IMR-90 (cell line): ENCODE measurements at regions not wholly inside any gene's neighbourhood (a gene's known extent, or its start where the extent isn't known, plus 50 kb on each side); places are given as distances from the start of the nearest gene placed in this dataset.

ENCODE experiments used
- ATAC-seq: fragments of 200-7000 bp; cut with Tn5 transposase; 2 replicates; pipeline ENCODE4 v1.9.1; 2020; ENCODE audit warnings: low read depth, mild to moderate bottlenecking, moderate library complexity
- BruUV-seq: library from RNA; stranded (reverse); fragments of 400-500 nt; replicated peaks from 2 replicates; lab custom pipeline; 2021; lab: Mats Ljungman, UMichigan
- CTCF ChIA-PET: fragments of 300-600 bp; formaldehyde crosslinking; extraction: SDS; loops from one replicate; lab custom pipeline; 2021; ENCODE audit warnings: antibody characterized with exemption; lab: Yijun Ruan, JAX
- POLR2A ChIA-PET: fragments of 300-600 bp; sonication (Branson Sonifier 250); formaldehyde crosslinking; loops from one replicate; lab custom pipeline; 2022; ENCODE audit warnings: antibody characterized with exemption; ENCODE audit not compliant: unreplicated experiment; lab: Charles Lee
- DNase-seq: peaks from one replicate; pipeline ENCODE4 v3.0.0; 2013
- H2AFZ ChIP-seq: replicated peaks from 2 replicates; pipeline ENCODE3; 2013; ENCODE audit warnings: low read length, mild to moderate bottlenecking; ENCODE audit not compliant: poor library complexity
- H2AK5ac ChIP-seq: 2 replicates; pipeline ENCODE4 v1.6.1; 2013; ENCODE audit warnings: low read depth, low read length, inconsistent platforms
- H2AK9ac ChIP-seq: replicated peaks from 2 replicates; pipeline ENCODE3; 2013; ENCODE audit warnings: mild to moderate bottlenecking, low read depth, low read length, moderate library complexity; ENCODE audit not compliant: poor library complexity
- H2BK120ac ChIP-seq: 2 replicates; pipeline ENCODE4 v1.6.1; 2013; ENCODE audit warnings: low read depth, low read length, inconsistent platforms
- H2BK15ac ChIP-seq: 3 replicates; pipeline ENCODE4 v1.6.1; 2013; ENCODE audit warnings: low read depth, low read length, inconsistent platforms
- H2BK20ac ChIP-seq: 2 replicates; pipeline ENCODE4 v1.6.1; 2013; ENCODE audit warnings: low read depth, mild to moderate bottlenecking, inconsistent platforms, low read length, moderate library complexity
- H2BK5ac ChIP-seq: 2 replicates; pipeline ENCODE4 v1.6.1; 2013; ENCODE audit warnings: mild to moderate bottlenecking, low read depth, low read length, inconsistent platforms; ENCODE audit not compliant: poor library complexity, severe bottlenecking
- H3K14ac ChIP-seq: replicated peaks from 2 replicates; pipeline ENCODE4 v1.6.1; 2013; ENCODE audit warnings: low read depth, low read length, inconsistent platforms
- H3K18ac ChIP-seq: 2 replicates; pipeline ENCODE4 v1.6.1; 2013; ENCODE audit warnings: low read depth, low read length, control low read depth
- H3K23ac ChIP-seq: 2 replicates; pipeline ENCODE4 v1.6.1; 2013; ENCODE audit warnings: low read depth, low read length, inconsistent platforms
- H3K27ac ChIP-seq: 2 replicates; pipeline ENCODE4 v1.5.1; 2013; ENCODE audit warnings: mild to moderate bottlenecking, control low read depth, low read length; ENCODE audit not compliant: insufficient read depth
- H3K27me3 ChIP-seq: 2 replicates; pipeline ENCODE4 v1.6.1; 2013; ENCODE audit warnings: low read length; ENCODE audit not compliant: control insufficient read depth, insufficient read depth
- H3K36me3 ChIP-seq: 2 replicates; pipeline ENCODE4 v1.6.1; 2013; ENCODE audit warnings: low read length, mixed read lengths; ENCODE audit not compliant: control insufficient read depth, insufficient read depth
- H3K4ac ChIP-seq: 2 replicates; pipeline ENCODE4 v1.6.1; 2013; ENCODE audit warnings: low read depth, low read length, inconsistent platforms
- H3K4me1 ChIP-seq: 2 replicates; pipeline ENCODE4 v1.6.1; 2013; ENCODE audit warnings: low read length, mixed read lengths; ENCODE audit not compliant: control insufficient read depth, insufficient read depth
- H3K4me2 ChIP-seq: 2 replicates; pipeline ENCODE4 v1.6.1; 2013; ENCODE audit warnings: low read depth, mild to moderate bottlenecking, control low read depth, low read length, moderate library complexity
- H3K4me3 ChIP-seq: 2 replicates; pipeline ENCODE4 v1.5.1; 2013; ENCODE audit warnings: low read depth, mild to moderate bottlenecking, control low read depth, low read length, moderate library complexity; ENCODE audit not compliant: insufficient read depth
- H3K56ac ChIP-seq: 2 replicates; pipeline ENCODE4 v1.6.1; 2013; ENCODE audit warnings: low read length, inconsistent platforms; ENCODE audit not compliant: insufficient read depth; ENCODE audit errors: extremely low read depth
- H3K79me1 ChIP-seq, 2 experiments: 2 replicates each; pipeline ENCODE4 v1.6.1; 2013; ENCODE audit warnings: low read length in 2 of 2, inconsistent platforms in 1 of 2, low read depth in 1 of 2
- H3K9ac ChIP-seq: 2 replicates; pipeline ENCODE4 v1.6.1; 2013; ENCODE audit warnings: low read depth, low read length, control low read depth
- H3K9me1 ChIP-seq: 2 replicates; pipeline ENCODE4 v1.6.1; 2013; ENCODE audit warnings: low read length, inconsistent platforms; ENCODE audit not compliant: insufficient read depth
- H3K9me3 ChIP-seq: 2 replicates; pipeline ENCODE4 v1.6.1; 2013; ENCODE audit warnings: low read length; ENCODE audit not compliant: control insufficient read depth, insufficient read depth
- H4K20me1 ChIP-seq: 2 replicates; pipeline ENCODE4 v1.6.1; 2013; ENCODE audit warnings: low read length, inconsistent platforms; ENCODE audit not compliant: insufficient read depth
- H4K5ac ChIP-seq: 2 replicates; pipeline ENCODE4 v1.6.1; 2013; ENCODE audit warnings: mild to moderate bottlenecking, low read depth, low read length, control low read depth
- H4K8ac ChIP-seq, 2 experiments: 2 replicates each; pipeline ENCODE4 v1.6.1; 2013; ENCODE audit warnings: low read depth in 2 of 2, low read length in 2 of 2, control low read depth in 1 of 2, inconsistent platforms in 1 of 2
- H4K91ac ChIP-seq: 2 replicates; pipeline ENCODE4 v1.6.1; 2013; ENCODE audit warnings: low read depth, low read length, inconsistent platforms; ENCODE audit not compliant: insufficient read depth
- BHLHE40 ChIP-seq: fragments of 150-350 bp; IDR thresholded peaks from 2 replicates; pipeline ENCODE4 v1.6.1; 2016; ENCODE audit warnings: mild to moderate bottlenecking, low read depth, low read length
- CEBPB ChIP-seq: IDR thresholded peaks from 2 replicates; pipeline ENCODE4 v1.6.1; 2012; ENCODE audit warnings: low read depth, low read length, improper control_type of control experiment
- CHD1 ChIP-seq: IDR thresholded peaks from 2 replicates; pipeline ENCODE4 v1.6.1; 2012; ENCODE audit warnings: low read depth, low read length, improper control_type of control experiment
- CTCF ChIP-seq: conservative IDR thresholded peaks from 2 replicates; pipeline ENCODE4 v1.5.1; 2012; ENCODE audit warnings: mild to moderate bottlenecking, low read depth, low read length, improper control_type of control experiment
- ELK1 ChIP-seq: fragments of 150-350 bp; IDR thresholded peaks from 2 replicates; pipeline ENCODE4 v1.6.1; 2016; ENCODE audit warnings: low read depth, mild to moderate bottlenecking, low read length, moderate library complexity, borderline replicate concordance
- FOS ChIP-seq: fragments of 150-350 bp; IDR thresholded peaks from 2 replicates; pipeline ENCODE4 v1.6.1; 2016; ENCODE audit warnings: low read depth, low read length
- MAFK ChIP-seq: IDR thresholded peaks from 2 replicates; pipeline ENCODE4 v1.6.1; 2012; ENCODE audit warnings: low read depth, low read length, improper control_type of control experiment
- MAZ ChIP-seq: IDR thresholded peaks from 2 replicates; pipeline ENCODE4 v1.6.1; 2012; ENCODE audit warnings: low read depth, mild to moderate bottlenecking, low read length, improper control_type of control experiment, moderate library complexity, borderline replicate concordance
- MXI1 ChIP-seq: IDR thresholded peaks from 2 replicates; pipeline ENCODE4 v1.6.1; 2012; ENCODE audit warnings: low read depth, mild to moderate bottlenecking, low read length, moderate library complexity, borderline replicate concordance
- NFE2L2 ChIP-seq: fragments of 150-350 bp; IDR thresholded peaks from 2 replicates; pipeline ENCODE4 v1.6.1; 2016; ENCODE audit warnings: low read depth, mild to moderate bottlenecking, low read length
- POLR2A ChIP-seq: IDR thresholded peaks from 2 replicates; pipeline ENCODE4 v1.6.1; 2012; ENCODE audit warnings: mild to moderate bottlenecking, low read depth, low read length
- RAD21 ChIP-seq: IDR thresholded peaks from 2 replicates; pipeline ENCODE4 v1.6.1; 2012; ENCODE audit warnings: low read length, improper control_type of control experiment
- RCOR1 ChIP-seq: IDR thresholded peaks from 2 replicates; pipeline ENCODE4 v1.6.1; 2012; ENCODE audit warnings: mild to moderate bottlenecking, low read length, improper control_type of control experiment; ENCODE audit not compliant: insufficient replicate concordance
- RFX5 ChIP-seq: IDR thresholded peaks from 2 replicates; pipeline ENCODE4 v1.8.0; 2012; ENCODE audit warnings: low read depth, mild to moderate bottlenecking, low read length, moderate library complexity
- SMC3 ChIP-seq: fragments of 150-350 bp; IDR thresholded peaks from 2 replicates; pipeline ENCODE4 v1.6.1; 2016; ENCODE audit warnings: low read depth, mild to moderate bottlenecking, antibody characterized with exemption, low read length, moderate library complexity
- USF2 ChIP-seq: fragments of 150-350 bp; IDR thresholded peaks from 2 replicates; pipeline ENCODE4 v1.6.1; 2017; ENCODE audit warnings: mild to moderate bottlenecking, antibody characterized with exemption, low read length, low read depth
- WGBS, 2 experiments: methylation state at CpG; one replicate each; pipeline versions ENCODE4 v1.1.5 to v1.1.7; 2013; ENCODE audit warnings: missing lambda C conversion rate in 2 of 2; ENCODE audit not compliant: insufficient read length in 1 of 2; ENCODE audit errors: extremely low coverage in 2 of 2; 5-methylcytosine and 5-hydroxymethylcytosine counted together
- dilution Hi-C: fragments of 300-500 bp; cut with HindIII; formaldehyde crosslinking; loops from one replicate; pipeline ENCODE4 v1.14.3; 2018; ENCODE audit warnings: low sequenced_read_pairs; ENCODE audit not compliant: unreplicated experiment
- in situ Hi-C: fragments of 300-500 bp; cut with MboI; formaldehyde crosslinking; loops from 3 replicates; pipeline ENCODE4 v1.14.3; 2019; ENCODE audit warnings: low sequenced_read_pairs, inconsistent platforms, mixed read lengths
- intact Hi-C: fragments of 100-400 bp; cut with micrococcal nuclease; formaldehyde crosslinking; loops from 2 replicates; pipeline ENCODE4 v1.10.0; 2022

GRCh38 chr4:37542706-37543105 is 143.5 kb downstream of the RELL1 start:
- Histone ChIP-seq H4K91ac (no peak overlapping the region), H3K27me3 (no peaks in the 10 kb centered on the region; the same call in none of the 2 replicates), H2AFZ (no peak overlapping the region), H2BK20ac (no peak overlapping the region), H3K4ac (no peak overlapping the region), H3K4me3 (no peak overlapping the region), H3K4me2 (no peak overlapping the region), H4K20me1 (no peaks in the 10 kb centered on the region), H2BK5ac (no peak overlapping the region), H2AK9ac (no peak overlapping the region), H2BK15ac (no peak overlapping the region), H3K9ac (no peak overlapping the region), H4K8ac (no peak overlapping the region), H2BK120ac (no peak overlapping the region), H3K23ac (no peak overlapping the region), H3K9me3 (no peaks in the 10 kb centered on the region), H3K4me1 (no peaks in the 10 kb centered on the region), H4K5ac (no peak overlapping the region), H3K9me1 (no peaks in the 10 kb centered on the region), H3K18ac (no peak overlapping the region), H3K36me3 (no peaks in the 10 kb centered on the region), H3K14ac (no peak overlapping the region), H2AK5ac (no peak overlapping the region), H3K27ac (no peak overlapping the region), H3K79me1 (no peaks in the 10 kb centered on the region), H3K56ac (no peak overlapping the region)
- BruUV-seq = no TSS peak
- dilution Hi-C loops = no loop called here
- DNase-seq (no peak), ATAC-seq (no peak)
- WGBS, 2 experiments = no CpG with 5 or more reads among the region's 2 CpGs
- ChIA-PET POLR2A (no interaction called here), CTCF (no interaction called here)
- in situ Hi-C loops = no loop called here
- no peak for TF ChIP-seq CTCF
- no peak for TF ChIP-seq CEBPB
- TF ChIP-seq USF2 = no peak
- no peak for TF ChIP-seq CHD1
- TF ChIP-seq FOS = no peak
- TF ChIP-seq RFX5 = no peak
- TF ChIP-seq MXI1 = no peak
- no peak for TF ChIP-seq RCOR1
- no peak for TF ChIP-seq SMC3
- TF ChIP-seq POLR2A = no peak
- TF ChIP-seq MAFK = no peak
- TF ChIP-seq ELK1 = no peak
- TF ChIP-seq NFE2L2 = no peak
- TF ChIP-seq MAZ = no peak
- TF ChIP-seq BHLHE40 = no peak
- TF ChIP-seq RAD21 = no peak
- intact Hi-C loops = no loop called here
